ENCODE measurements at regions not wholly inside any gene's neighbourhood (a gene's known extent, or its start where the extent isn't known, plus 50 kb on each side); places are given as distances from the start of the nearest gene placed in this dataset.

GRCh38 chr4:13180701-13181100 lies 303.4 kb downstream of the RAB28 start:
- no peak for DNase-seq

GRCh38 chr4:13178621-13179020 lies 305.5 kb downstream of the RAB28 start:
- DNase-seq = no peak

- no peak for DNase-seq
Observed at GRCh38 chr4:13176741-13177142, 307.4 kb downstream of the RAB28 start.

GRCh38 chr4:13174926-13175325 lies 309.2 kb downstream of the RAB28 start:
- DNase-seq = no peak

GRCh38 chr4:13174001-13174400 lies 310.1 kb downstream of the RAB28 start:
- no peak for DNase-seq

GRCh38 chr4:13171292-13172057 lies 312.7 kb downstream of the RAB28 start:
- no peak for DNase-seq

GRCh38 chr4:13169731-13170525 lies 314.2 kb downstream of the RAB28 start:
- DNase-seq = no peak

GRCh38 chr4:13168326-13168725 lies 315.8 kb downstream of the RAB28 start:
- DNase-seq = no peak

GRCh38 chr4:13166214-13166613 lies 317.9 kb downstream of the RAB28 start:
- DNase-seq = no peak

- no peak for DNase-seq
Observed at GRCh38 chr4:13164783-13165331, 319.3 kb downstream of the RAB28 start.

- no peak for DNase-seq
Observed at GRCh38 chr4:13162886-13163285, 321.3 kb downstream of the RAB28 start.

- DNase-seq = no peak
Observed at GRCh38 chr4:13160920-13161319, 323.2 kb downstream of the RAB28 start.

GRCh38 chr4:13159041-13159620 lies 325.0 kb downstream of the RAB28 start:
- no peak for DNase-seq

- no peak for DNase-seq
Observed at GRCh38 chr4:13151194-13151593, 332.9 kb downstream of the RAB28 start.

- DNase-seq = no peak
Observed at GRCh38 chr4:13143222-13144070, 340.7 kb downstream of the RAB28 start.

GRCh38 chr4:13142726-13143125 lies 341.4 kb downstream of the RAB28 start:
- no peak for DNase-seq

GRCh38 chr4:13142191-13142590 lies 341.9 kb downstream of the RAB28 start:
- no peak for DNase-seq

- no peak for DNase-seq
Observed at GRCh38 chr4:13137390-13137789, 346.8 kb downstream of the RAB28 start.

GRCh38 chr4:13133700-13134099 lies 350.4 kb downstream of the RAB28 start:
- DNase-seq = no peak

- DNase-seq = no peak
Observed at GRCh38 chr4:13130848-13131247, 353.3 kb downstream of the RAB28 start.

- no peak for DNase-seq
Observed at GRCh38 chr4:13129095-13129494, 355.0 kb downstream of the RAB28 start.

Data from occipital lobe (tissue), 1 donor.